ENCODE measurements at regions not wholly inside any gene's neighbourhood (a gene's known extent, or its start where the extent isn't known, plus 50 kb on each side); places are given as distances from the start of the nearest gene placed in this dataset.

DNA sequence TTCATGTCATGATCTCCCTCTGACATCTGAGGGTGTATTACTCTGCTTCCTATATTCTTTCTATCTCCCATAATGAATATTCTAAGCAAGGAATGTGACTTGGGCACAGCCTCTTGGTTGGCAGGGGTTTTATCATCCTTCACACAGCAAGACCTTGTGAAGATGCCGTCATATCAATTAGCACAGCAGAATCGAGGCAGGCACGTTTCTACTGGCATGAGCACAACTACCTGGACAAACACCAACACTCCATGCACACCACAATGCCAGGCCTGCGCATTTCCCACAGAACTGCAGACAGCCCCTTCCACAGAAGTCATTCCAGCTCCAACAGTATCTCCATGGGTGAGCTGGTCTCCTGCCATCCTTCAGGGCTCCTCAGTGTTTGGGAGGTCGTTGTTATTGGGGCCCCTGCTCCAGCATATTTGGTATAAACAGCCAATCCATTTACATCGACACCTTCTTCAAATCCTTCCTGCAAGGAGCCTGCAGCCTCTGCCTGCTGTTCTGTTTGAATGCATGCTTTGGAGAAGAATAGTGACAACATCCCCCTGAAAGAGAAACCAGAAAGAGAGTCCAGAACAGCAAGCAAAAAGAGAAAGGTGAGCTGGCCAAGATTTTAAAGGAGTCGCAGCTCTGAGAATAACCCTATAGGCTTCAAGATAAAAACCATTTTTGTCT lies 275.5 kb downstream of the SHOX2 start:
- TF ChIP-seq, protein P1, sequence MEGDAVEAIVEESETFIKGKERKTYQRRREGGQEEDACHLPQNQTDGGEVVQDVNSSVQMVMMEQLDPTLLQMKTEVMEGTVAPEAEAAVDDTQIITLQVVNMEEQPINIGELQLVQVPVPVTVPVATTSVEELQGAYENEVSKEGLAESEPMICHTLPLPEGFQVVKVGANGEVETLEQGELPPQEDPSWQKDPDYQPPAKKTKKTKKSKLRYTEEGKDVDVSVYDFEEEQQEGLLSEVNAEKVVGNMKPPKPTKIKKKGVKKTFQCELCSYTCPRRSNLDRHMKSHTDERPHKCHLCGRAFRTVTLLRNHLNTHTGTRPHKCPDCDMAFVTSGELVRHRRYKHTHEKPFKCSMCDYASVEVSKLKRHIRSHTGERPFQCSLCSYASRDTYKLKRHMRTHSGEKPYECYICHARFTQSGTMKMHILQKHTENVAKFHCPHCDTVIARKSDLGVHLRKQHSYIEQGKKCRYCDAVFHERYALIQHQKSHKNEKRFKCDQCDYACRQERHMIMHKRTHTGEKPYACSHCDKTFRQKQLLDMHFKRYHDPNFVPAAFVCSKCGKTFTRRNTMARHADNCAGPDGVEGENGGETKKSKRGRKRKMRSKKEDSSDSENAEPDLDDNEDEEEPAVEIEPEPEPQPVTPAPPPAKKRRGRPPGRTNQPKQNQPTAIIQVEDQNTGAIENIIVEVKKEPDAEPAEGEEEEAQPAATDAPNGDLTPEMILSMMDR (conservative IDR thresholded peaks at IDR 0.05; ENCODE audit: low read length), result no peak
- no peak overlapping the region for H3K4me3 ChIP-seq (ENCODE audit: low read length)
- no peak for DNase-seq (ENCODE audit: low read depth)

- DNase-seq (ENCODE audit: low read depth), result no peak
- TF ChIP-seq, protein P1 (conservative IDR thresholded peaks at IDR 0.05; ENCODE audit: low read length), result no peak
- H3K4me3 ChIP-seq (ENCODE audit: low read length), result no peak overlapping the region
Measured at GRCh38 chr3:157829786-157830185, 276.4 kb downstream of the SHOX2 start.

DNA sequence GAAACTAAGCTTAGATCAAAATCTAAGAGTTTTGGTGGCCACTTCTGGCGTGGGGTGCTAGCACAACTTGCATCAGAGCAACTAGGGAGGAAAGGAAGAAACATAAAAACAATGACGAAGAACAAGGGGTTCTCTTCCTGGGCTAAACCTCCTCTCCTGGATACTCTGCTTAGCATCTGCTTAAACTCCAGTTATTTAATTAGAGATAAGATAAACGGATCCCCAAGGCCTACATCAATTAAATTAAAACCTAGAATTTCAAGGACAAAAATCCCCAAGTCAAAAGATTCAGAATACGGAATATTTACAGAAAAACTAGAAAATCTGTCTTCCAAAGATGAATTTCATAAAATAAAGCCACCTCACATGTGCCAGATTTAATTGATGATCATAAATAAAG lies 281.9 kb downstream of the SHOX2 start:
- DNase-seq (ENCODE audit: low read depth), result no peak
- no peak overlapping the region for H3K4me3 ChIP-seq (ENCODE audit: low read length)
- TF ChIP-seq, protein P1 (conservative IDR thresholded peaks at IDR 0.05; ENCODE audit: low read length), result no peak

- TF ChIP-seq, protein P1 (conservative IDR thresholded peaks at IDR 0.05; ENCODE audit: low read length), result no peak
- no peak for DNase-seq (ENCODE audit: low read depth)
- no peak overlapping the region for H3K4me3 ChIP-seq (ENCODE audit: low read length)
Measured at GRCh38 chr3:157823050-157823449, 283.2 kb downstream of the SHOX2 start.

GRCh38 chr3:157820157-157820517 lies 286.1 kb downstream of the SHOX2 start:
- no peak for DNase-seq (ENCODE audit: low read depth)
- no peak overlapping the region for H3K4me3 ChIP-seq (ENCODE audit: low read length)
- TF ChIP-seq, protein P1 (conservative IDR thresholded peaks at IDR 0.05; ENCODE audit: low read length), result no peak

DNA sequence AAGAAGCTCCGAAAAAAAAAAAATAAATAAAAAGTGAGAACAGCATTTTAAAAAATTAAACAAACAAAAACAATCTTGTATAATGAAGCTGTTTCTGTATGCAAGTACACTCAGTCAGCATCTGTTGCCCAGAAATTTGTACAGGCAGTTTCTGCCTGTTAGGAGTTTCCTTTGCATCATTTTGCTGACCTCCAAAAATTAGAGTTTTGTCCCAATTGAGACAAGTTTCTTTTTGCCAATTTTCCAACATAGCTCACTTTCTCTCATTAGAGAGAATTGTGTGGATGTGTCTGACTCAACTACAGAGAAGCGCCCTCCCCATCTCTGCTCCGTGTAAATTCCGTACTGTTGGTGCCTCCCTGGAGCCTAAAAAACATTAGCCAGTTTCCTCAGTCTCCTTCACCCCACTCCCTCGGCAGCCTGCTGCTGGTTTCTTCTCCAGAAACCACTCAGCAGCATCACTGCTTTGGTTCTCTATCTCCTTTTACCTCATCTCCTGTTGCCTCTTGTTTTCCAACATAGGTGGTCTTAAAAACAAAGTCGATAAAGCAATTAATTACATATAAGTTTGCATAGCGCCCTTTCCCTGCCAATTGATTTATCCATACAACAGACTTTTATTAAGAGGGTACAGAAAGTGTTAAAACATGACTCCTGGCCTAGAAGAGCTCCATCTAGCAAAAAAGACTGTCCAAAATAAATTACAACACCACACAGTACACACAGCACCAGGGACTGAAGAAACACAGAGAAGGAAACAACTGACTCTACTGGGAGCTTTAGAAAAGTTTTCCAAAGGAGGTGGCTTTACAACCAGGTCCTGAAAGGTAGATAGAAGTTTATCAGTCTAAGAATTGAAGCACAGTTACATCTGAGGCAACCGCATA lies 286.7 kb downstream of the SHOX2 start:
- TF ChIP-seq, protein P1 (conservative IDR thresholded peaks at IDR 0.05; ENCODE audit: low read length), result no peak
- H3K4me3 ChIP-seq (ENCODE audit: low read length), result no peak overlapping the region
- DNase-seq (ENCODE audit: low read depth), result peak; percentile 19

- TF ChIP-seq, protein P1 (conservative IDR thresholded peaks at IDR 0.05; ENCODE audit: low read length), result no peak
- DNase-seq (ENCODE audit: low read depth), result no peak
- H3K4me3 ChIP-seq (ENCODE audit: low read length), result no peak overlapping the region
Measured at GRCh38 chr3:157816896-157817295, 289.3 kb downstream of the SHOX2 start.
